ENCODE measurements at regions not wholly inside any gene's neighbourhood (a gene's known extent, or its start where the extent isn't known, plus 50 kb on each side); places are given as distances from the start of the nearest gene placed in this dataset.
"Not testable (repeated sequence)": the region's sequence is repeated elsewhere in the genome, so short reads cannot be mapped to it uniquely, and the experiment has no call there.

DNA sequence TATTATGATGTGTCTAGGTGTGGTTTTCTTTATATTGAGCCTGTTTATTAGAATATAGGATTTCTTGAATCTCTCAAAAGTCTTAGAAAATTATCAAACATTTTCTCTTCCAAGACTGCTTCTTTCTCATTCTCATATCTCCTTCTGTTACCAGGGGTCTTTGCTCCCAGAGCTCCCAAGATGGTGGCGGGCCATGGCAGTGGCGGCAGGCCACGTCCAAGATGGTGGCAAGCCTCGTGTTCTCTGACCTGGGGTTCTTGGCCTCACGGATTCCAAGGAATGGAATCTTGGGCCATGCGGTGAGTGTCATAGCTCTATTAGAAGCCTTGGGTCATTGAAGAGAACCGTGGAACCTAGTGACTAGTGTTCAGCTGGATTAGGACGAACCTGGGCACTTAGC, 248.9 kb downstream of the SMARCA2 start:
- Histone ChIP-seq H3K9me3 (ENCODE audit: low read length) (no peaks in the 10 kb centered on the region), H3K27me3 (ENCODE audit: insufficient read depth, low read length) (no peaks in the 10 kb centered on the region)

DNA sequence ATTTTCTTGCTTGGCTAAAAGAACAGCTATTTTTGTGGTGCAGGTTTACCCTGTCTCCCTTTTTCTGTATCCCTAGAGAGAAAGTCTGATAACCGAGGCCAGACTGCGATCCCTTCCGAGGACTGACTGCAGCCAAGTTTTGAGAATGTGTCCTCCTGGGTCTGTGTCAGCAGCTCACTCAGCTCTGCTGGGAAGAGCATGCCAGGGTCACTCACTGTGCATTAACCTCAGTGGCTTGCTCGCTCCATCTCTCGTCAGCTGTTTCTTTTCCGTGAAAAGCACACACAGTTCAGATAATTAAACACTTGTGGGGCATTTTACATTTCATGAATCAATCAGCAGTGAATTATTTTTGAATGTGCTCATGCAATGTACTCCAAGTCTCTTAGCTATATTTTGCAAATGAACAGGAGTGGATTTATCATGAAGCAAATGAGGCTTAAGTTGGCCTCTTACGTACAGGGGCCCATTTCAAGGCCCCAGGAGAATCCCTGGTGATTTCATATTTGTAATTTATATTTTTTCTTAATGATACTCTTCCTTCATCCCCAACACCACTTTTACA, 252.1 kb downstream of the SMARCA2 start:
- Histone ChIP-seq H3K9me3 (ENCODE audit: low read length) (no peaks in the 10 kb centered on the region), H3K27me3 (ENCODE audit: insufficient read depth, low read length) (no peaks in the 10 kb centered on the region), H2AFZ (ENCODE audit: low read depth, low read length) (no peak overlapping the region), H3K4me3 (ENCODE audit: low read length) (no peak overlapping the region), H3K36me3 (ENCODE audit: insufficient read depth, low read length) (no peaks in the 10 kb centered on the region), H3K4me1 (ENCODE audit: insufficient read depth, low read length) (peaks cover 5% of the 10 kb centered on the region)

More for the DNA sequence above, 248.9 kb downstream of the SMARCA2 start:
- no peak overlapping the region for H2AFZ ChIP-seq (ENCODE audit: low read depth, low read length)
- no peak overlapping the region for H3K4me3 ChIP-seq (ENCODE audit: low read length)
- H3K4me1 ChIP-seq (ENCODE audit: insufficient read depth, low read length), result peaks cover 10% of the 10 kb centered on the region
- no peaks in the 10 kb centered on the region for H3K36me3 ChIP-seq (ENCODE audit: insufficient read depth, low read length)

DNA sequence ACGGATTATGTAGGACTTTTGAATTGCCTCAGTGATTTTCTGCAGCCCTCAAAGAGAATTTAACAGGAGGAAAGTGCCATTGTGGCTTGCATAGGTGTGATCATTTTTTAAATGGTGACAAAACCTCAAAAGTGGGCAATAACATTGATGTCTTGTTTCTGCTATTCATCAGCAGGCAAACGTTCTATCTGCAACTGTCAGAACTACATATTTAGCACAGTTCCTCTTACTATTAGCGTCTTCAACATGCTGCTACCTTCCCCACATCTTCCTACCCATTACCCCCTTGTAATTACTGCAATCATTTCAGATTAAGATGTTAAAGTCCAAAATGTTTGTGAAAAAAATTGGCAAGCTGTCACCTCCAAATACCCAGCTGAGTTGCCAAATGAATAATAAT, 254.6 kb downstream of the SMARCA2 start:
- H3K4me3 ChIP-seq (ENCODE audit: low read length), result no peak overlapping the region
- no peaks in the 10 kb centered on the region for H3K9me3 ChIP-seq (ENCODE audit: low read length)
- no peak overlapping the region for H2AFZ ChIP-seq (ENCODE audit: low read depth, low read length)
- H3K36me3 ChIP-seq (ENCODE audit: insufficient read depth, low read length), result no peaks in the 10 kb centered on the region
- no peaks in the 10 kb centered on the region for H3K27me3 ChIP-seq (ENCODE audit: insufficient read depth, low read length)
- H3K4me1 ChIP-seq (ENCODE audit: insufficient read depth, low read length), result peaks cover 6% of the 10 kb centered on the region

DNA sequence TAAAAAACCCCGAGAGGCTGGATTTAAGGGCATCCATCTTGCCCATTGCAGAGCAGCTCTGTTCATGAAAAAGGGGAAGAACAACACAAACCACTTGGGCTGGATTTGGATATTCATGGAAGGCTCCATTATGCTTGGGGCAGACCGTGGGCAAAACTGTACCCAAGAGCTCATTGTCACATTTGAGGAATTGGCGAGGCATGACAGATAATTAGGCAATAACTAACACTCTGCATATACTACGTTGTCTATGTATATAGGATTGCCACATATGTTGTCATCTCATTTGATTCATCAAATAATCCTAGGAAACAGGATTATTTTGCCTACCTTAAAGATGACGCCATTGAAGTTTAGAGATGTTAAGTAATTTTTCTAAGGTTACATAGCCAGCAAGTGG, 255.4 kb downstream of the SMARCA2 start:
- no peak overlapping the region for H3K4me3 ChIP-seq (ENCODE audit: low read length)
- no peaks in the 10 kb centered on the region for H3K9me3 ChIP-seq (ENCODE audit: low read length)

DNA sequence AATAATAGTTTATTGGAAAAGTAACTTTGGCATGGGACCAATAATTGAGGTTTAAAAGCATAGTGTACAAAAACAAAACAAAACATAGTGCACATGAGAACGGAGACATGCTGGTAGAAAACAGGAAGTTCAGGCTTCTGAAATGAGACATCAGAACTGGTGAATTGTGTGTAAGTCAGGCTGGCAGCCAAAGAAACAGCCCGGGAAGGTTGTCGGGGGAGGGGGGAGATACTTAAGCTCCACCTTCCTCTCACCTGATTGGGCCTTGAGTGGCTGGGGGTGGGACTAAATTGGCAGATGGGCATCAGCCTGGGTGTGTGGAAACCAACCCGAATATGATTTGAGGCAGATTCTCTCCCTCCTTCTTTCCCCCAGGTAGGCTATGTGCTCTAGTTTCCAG, 256.3 kb downstream of the SMARCA2 start:
- H3K4me1 ChIP-seq (ENCODE audit: insufficient read depth, low read length), result peaks cover 6% of the 10 kb centered on the region
- no peak overlapping the region for H3K4me3 ChIP-seq (ENCODE audit: low read length)
- no peaks in the 10 kb centered on the region for H3K27me3 ChIP-seq (ENCODE audit: insufficient read depth, low read length)
- no peaks in the 10 kb centered on the region for H3K36me3 ChIP-seq (ENCODE audit: insufficient read depth, low read length)
- H2AFZ ChIP-seq (ENCODE audit: low read depth, low read length), result no peak overlapping the region
- H3K9me3 ChIP-seq (ENCODE audit: low read length), result no peaks in the 10 kb centered on the region

More for the DNA sequence above, 255.4 kb downstream of the SMARCA2 start:
- peaks cover 6% of the 10 kb centered on the region for H3K4me1 ChIP-seq (ENCODE audit: insufficient read depth, low read length)
- H3K36me3 ChIP-seq (ENCODE audit: insufficient read depth, low read length), result no peaks in the 10 kb centered on the region
- H2AFZ ChIP-seq (ENCODE audit: low read depth, low read length), result no peak overlapping the region
- no peaks in the 10 kb centered on the region for H3K27me3 ChIP-seq (ENCODE audit: insufficient read depth, low read length)

DNA sequence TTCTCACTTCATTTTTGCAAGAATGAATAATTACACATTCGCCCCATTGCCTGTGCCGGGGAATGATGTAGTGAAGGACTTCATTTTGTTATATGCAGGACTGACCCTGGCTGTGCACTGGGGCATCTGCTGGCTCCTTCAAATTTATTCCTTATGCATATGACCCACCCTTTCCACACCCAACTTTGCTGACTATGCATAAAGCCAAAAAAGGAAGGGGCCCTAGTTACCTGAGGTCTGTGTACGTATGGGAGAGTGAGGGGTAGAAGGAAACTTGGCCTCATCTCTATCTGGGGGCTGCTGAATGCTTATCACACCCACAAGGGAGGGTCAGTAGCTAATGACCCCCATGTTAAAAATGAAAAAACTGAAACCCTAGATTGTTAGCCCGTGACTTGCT, 259.6 kb downstream of the SMARCA2 start:
- Histone ChIP-seq H2AFZ (ENCODE audit: low read depth, low read length) (no peak overlapping the region), H3K9me3 (ENCODE audit: low read length) (no peaks in the 10 kb centered on the region), H3K36me3 (ENCODE audit: insufficient read depth, low read length) (no peaks in the 10 kb centered on the region), H3K27me3 (ENCODE audit: insufficient read depth, low read length) (no peaks in the 10 kb centered on the region), H3K4me3 (ENCODE audit: low read length) (no peak overlapping the region), H3K4me1 (ENCODE audit: insufficient read depth, low read length) (peaks cover 4% of the 10 kb centered on the region)

DNA sequence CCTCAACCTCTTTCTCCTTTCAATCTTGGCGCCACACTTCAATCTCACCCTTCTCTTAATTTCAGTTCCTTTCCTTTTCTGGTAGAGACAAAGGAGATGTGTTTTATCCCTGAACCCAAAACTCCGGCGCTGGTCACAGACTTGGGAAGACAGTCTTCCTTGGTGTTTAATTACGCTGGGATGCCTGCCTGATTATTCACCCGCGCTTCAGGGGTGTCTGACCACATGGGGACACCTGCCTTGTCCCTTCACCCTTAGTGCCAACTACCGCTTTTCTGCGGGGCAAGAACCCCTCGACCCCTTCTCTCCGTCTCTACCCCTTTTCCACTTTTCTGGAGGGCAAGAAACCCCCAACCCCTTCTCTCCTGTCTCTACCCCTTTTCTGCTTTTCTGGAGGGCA, 261.1 kb downstream of the SMARCA2 start:
- Histone ChIP-seq H3K9me3 (ENCODE audit: low read length) (no peaks in the 10 kb centered on the region), H3K4me3 (ENCODE audit: low read length) (no peak overlapping the region), H3K27me3 (ENCODE audit: insufficient read depth, low read length) (no peaks in the 10 kb centered on the region), H3K4me1 (ENCODE audit: insufficient read depth, low read length) (peaks cover 6% of the 10 kb centered on the region), H3K36me3 (ENCODE audit: insufficient read depth, low read length) (no peaks in the 10 kb centered on the region), H2AFZ (ENCODE audit: low read depth, low read length) (no peak overlapping the region)

DNA sequence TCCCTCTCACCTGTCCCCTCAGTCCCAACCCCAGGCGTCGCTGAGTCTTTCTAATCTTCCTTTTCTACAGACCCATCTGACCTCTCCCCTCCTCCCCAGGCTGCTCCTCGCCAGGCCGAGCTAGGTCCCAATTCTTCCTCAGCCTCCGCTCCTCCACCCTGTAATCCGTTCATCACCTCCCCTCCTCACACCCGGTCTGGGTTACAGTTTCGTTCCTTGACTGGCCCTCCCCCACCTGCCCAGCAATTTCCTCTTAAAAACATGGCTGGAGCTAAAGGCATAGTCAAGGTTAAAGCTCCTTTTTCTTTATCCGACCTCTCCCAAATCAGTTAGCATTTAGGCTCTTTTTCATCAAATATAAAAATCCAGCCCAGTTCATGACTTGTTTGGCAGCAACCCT, 262.0 kb downstream of the SMARCA2 start:
- H3K9me3 ChIP-seq (ENCODE audit: low read length); H3K36me3 ChIP-seq (ENCODE audit: insufficient read depth, low read length); H3K27me3 ChIP-seq (ENCODE audit: insufficient read depth, low read length); H2AFZ ChIP-seq (ENCODE audit: low read depth, low read length); H3K4me3 ChIP-seq (ENCODE audit: low read length): not testable (repeated sequence)
- peaks cover 14% of the 10 kb centered on the region for H3K4me1 ChIP-seq (ENCODE audit: insufficient read depth, low read length)

DNA sequence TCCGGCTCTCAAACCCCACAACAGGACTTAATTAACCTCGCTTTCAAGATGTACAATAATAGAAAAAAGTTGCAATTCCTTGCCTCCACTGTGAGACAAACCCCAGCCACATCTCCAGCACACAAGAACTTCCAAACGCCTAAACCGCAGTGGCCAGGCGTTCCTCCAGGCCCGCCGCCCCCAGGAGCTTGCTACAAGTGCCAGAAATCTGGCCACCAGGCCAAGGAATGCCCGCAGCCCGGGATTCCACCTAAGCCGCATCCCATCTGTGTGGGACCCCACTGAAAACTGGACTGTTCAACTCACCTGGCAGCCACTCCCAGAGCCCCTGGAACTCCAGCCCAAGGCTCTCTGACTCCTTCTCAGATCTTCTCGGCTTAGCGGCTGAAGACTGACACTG, 262.5 kb downstream of the SMARCA2 start:
- H3K4me1 ChIP-seq (ENCODE audit: insufficient read depth, low read length), result peaks cover 18% of the 10 kb centered on the region
- not testable (repeated sequence) for H3K27me3 ChIP-seq (ENCODE audit: insufficient read depth, low read length); H3K36me3 ChIP-seq (ENCODE audit: insufficient read depth, low read length); H3K9me3 ChIP-seq (ENCODE audit: low read length); H3K4me3 ChIP-seq (ENCODE audit: low read length); H2AFZ ChIP-seq (ENCODE audit: low read depth, low read length)

DNA sequence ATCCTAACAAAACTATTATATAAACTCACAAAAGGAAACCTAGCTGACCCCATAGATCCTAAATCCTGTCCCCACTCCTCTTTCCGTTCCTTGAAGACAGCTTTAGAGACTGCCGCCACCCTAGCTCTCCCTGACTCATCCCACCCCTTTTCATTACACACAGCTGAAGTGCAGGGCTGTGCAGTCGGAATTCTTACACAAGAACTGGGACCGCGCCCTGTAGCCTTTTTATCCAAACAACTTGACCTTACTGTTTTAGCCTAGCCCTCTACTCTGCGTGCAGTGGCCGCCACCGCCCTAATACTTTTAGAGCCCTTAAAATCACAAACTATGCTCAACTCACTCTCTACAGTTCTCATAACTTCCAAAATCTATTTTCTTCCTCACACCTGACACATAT, 264.0 kb downstream of the SMARCA2 start:
- not testable (repeated sequence) for H3K36me3 ChIP-seq (ENCODE audit: insufficient read depth, low read length); H3K4me3 ChIP-seq (ENCODE audit: low read length); H3K9me3 ChIP-seq (ENCODE audit: low read length); H2AFZ ChIP-seq (ENCODE audit: low read depth, low read length); H3K27me3 ChIP-seq (ENCODE audit: insufficient read depth, low read length)
- H3K4me1 ChIP-seq (ENCODE audit: insufficient read depth, low read length), result peaks cover 15% of the 10 kb centered on the region

DNA sequence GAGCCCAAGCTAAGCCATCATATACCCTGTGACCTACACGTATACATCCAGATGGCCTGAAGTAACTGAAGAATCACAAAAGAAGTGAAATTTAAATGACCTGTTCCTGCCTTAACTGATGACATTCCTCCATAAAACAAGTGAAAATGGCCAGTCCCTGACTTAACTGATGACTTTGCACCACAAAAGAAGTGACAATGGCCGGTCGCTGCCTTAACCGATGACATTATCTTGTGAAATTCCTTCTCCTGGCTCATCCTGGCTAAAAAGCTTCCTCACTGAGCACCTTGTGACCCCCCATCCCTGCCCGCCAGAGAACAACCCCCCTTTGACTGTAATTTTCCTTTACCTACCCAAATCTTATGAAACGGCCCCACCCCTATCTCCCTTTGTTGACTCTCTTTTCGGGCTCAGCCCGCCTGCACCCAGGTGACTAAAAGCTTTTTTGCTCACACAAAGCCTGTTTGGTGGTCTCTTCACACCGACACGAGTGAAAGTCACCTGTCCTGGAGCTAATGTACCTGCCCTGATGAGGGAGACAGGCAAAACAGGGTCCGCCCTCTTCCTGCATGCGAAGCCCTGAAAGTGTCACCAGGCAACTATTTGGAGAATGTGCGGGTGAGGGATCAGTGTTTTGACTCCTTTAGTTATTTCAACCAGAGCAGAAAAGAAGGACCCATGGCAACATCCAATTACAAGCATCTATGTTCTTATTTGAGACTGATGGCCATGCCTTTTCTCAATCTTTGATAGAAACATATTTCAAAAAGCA, 266.1 kb downstream of the SMARCA2 start:
- Histone ChIP-seq H3K27me3 (ENCODE audit: insufficient read depth, low read length) (no peaks in the 10 kb centered on the region), H2AFZ (ENCODE audit: low read depth, low read length) (no peak overlapping the region), H3K9me3 (ENCODE audit: low read length) (no peaks in the 10 kb centered on the region), H3K4me1 (ENCODE audit: insufficient read depth, low read length) (peaks cover 15% of the 10 kb centered on the region), H3K4me3 (ENCODE audit: low read length) (no peak overlapping the region), H3K36me3 (ENCODE audit: insufficient read depth, low read length) (no peaks in the 10 kb centered on the region)

DNA sequence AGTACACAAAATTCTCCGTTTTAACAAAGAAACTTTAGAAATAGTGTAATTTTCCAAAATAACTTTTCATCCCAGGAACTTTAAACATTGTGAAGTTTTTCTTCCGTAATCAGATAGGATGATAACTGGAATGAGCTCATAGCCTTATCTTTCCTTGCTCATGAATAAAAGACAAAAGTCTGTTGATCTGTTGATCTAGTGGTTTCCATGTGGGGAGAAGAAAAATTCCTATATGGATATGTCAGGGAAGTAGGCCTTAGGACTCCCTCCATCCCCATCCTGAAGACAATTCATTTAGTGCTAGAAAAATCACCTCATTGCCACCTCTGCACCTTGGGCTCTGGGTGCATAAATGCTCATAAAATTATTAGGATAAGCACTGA, 266.6 kb downstream of the SMARCA2 start:
- no peak overlapping the region for H3K4me3 ChIP-seq (ENCODE audit: low read length)
- H2AFZ ChIP-seq (ENCODE audit: low read depth, low read length), result no peak overlapping the region
- H3K9me3 ChIP-seq (ENCODE audit: low read length), result no peaks in the 10 kb centered on the region
- no peaks in the 10 kb centered on the region for H3K27me3 ChIP-seq (ENCODE audit: insufficient read depth, low read length)
- peaks cover 15% of the 10 kb centered on the region for H3K4me1 ChIP-seq (ENCODE audit: insufficient read depth, low read length)
- no peaks in the 10 kb centered on the region for H3K36me3 ChIP-seq (ENCODE audit: insufficient read depth, low read length)

DNA sequence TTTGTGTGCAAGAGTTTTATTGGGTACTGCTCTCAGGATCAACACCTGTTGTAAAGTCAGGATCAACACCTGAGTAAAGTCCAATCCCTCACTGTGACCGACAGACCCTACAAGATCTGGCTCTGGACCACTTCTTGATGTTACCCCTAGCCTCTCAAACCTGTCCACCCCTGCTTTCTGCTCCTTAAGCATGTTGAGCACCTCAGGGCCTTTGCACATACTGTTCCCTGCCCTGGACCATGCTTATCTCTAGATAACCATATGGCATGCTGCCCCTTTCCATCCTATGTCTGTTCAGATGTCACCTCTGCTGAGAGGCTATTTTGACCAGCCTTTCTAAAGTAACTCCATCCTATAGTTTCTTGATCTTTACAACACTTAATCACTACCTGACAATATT, 269.6 kb downstream of the SMARCA2 start:
- Histone ChIP-seq H3K27me3 (ENCODE audit: insufficient read depth, low read length) (no peaks in the 10 kb centered on the region), H3K9me3 (ENCODE audit: low read length) (no peaks in the 10 kb centered on the region), H2AFZ (ENCODE audit: low read depth, low read length) (no peak overlapping the region), H3K4me3 (ENCODE audit: low read length) (no peak overlapping the region), H3K4me1 (ENCODE audit: insufficient read depth, low read length) (peaks cover 15% of the 10 kb centered on the region), H3K36me3 (ENCODE audit: insufficient read depth, low read length) (no peaks in the 10 kb centered on the region)
